ENCODE measurements at regions not wholly inside any gene's neighbourhood (a gene's known extent, or its start where the extent isn't known, plus 50 kb on each side); places are given as distances from the start of the nearest gene placed in this dataset.
A peak's percentile ranks its signal among the peaks of the same experiment; 100 is the strongest.

GRCh38 chr12:5213336-5213735 lies 169.7 kb downstream of the KCNA5 start:
- no peak for DNase-seq
- intact Hi-C loops (cut with DNase I), result no loop called here

GRCh38 chr12:5213990-5214389 lies 170.3 kb downstream of the KCNA5 start:
- DNase-seq (no peak), ATAC-seq (ENCODE audit: poor library complexity) (no peak)
- intact Hi-C loops (cut with DNase I), result no loop called here

More at GRCh38 chr12:5213336-5213735, 169.7 kb downstream of the KCNA5 start:
- no peak for ATAC-seq (ENCODE audit: poor library complexity)

- ATAC-seq (ENCODE audit: poor library complexity) (no peak), DNase-seq (no peak)
- intact Hi-C loops (cut with DNase I), result no loop called here
Observed at GRCh38 chr12:5217936-5218335, 174.3 kb downstream of the KCNA5 start.

- intact Hi-C loops (cut with DNase I), result no loop called here
- ATAC-seq (ENCODE audit: poor library complexity) (no peak), DNase-seq (no peak)
Observed at GRCh38 chr12:5220099-5220498, 176.4 kb downstream of the KCNA5 start.

- intact Hi-C loops (cut with DNase I), result no loop called here
- ATAC-seq (ENCODE audit: poor library complexity) (no peak), DNase-seq (no peak)
Observed at GRCh38 chr12:5220835-5221234, 177.2 kb downstream of the KCNA5 start.

- DNase-seq (no peak), ATAC-seq (ENCODE audit: poor library complexity) (no peak)
- intact Hi-C loops (cut with DNase I), result no loop called here
Observed at GRCh38 chr12:5222011-5222461, 178.4 kb downstream of the KCNA5 start.

GRCh38 chr12:5222729-5223128 lies 179.1 kb downstream of the KCNA5 start:
- no peak for DNase-seq
- intact Hi-C loops (cut with DNase I), result no loop called here
- ATAC-seq (ENCODE audit: poor library complexity), result no peak

- no peak for ATAC-seq (ENCODE audit: poor library complexity)
- DNase-seq, result no peak
Observed at GRCh38 chr12:5223881-5224280, 180.2 kb downstream of the KCNA5 start.

GRCh38 chr12:5226581-5226980 lies 182.9 kb downstream of the KCNA5 start:
- ATAC-seq (ENCODE audit: poor library complexity) (no peak), DNase-seq (no peak)
- intact Hi-C loops (cut with DNase I), result no loop called here

More at GRCh38 chr12:5223881-5224280, 180.2 kb downstream of the KCNA5 start:
- intact Hi-C loops (cut with DNase I), result no loop called here

GRCh38 chr12:5227708-5228373 lies 184.2 kb downstream of the KCNA5 start:
- intact Hi-C loops (cut with DNase I), result no loop called here
- no peak for ATAC-seq (ENCODE audit: poor library complexity)
- no peak for DNase-seq

- intact Hi-C loops (cut with DNase I), result no loop called here
- DNase-seq (no peak), ATAC-seq (ENCODE audit: poor library complexity) (no peak)
Observed at GRCh38 chr12:5230156-5230555, 186.5 kb downstream of the KCNA5 start.

- intact Hi-C loops (cut with DNase I), result no loop called here
- DNase-seq, result no peak
- ATAC-seq (ENCODE audit: poor library complexity), result no peak
Observed at GRCh38 chr12:5230861-5231260, 187.2 kb downstream of the KCNA5 start.

GRCh38 chr12:5232291-5232690 lies 188.6 kb downstream of the KCNA5 start:
- intact Hi-C loops (cut with DNase I), result no loop called here
- DNase-seq, result no peak
- ATAC-seq (ENCODE audit: poor library complexity), result no peak

- intact Hi-C loops (cut with DNase I), result no loop called here
- ATAC-seq (ENCODE audit: poor library complexity) (no peak), DNase-seq (no peak)
Observed at GRCh38 chr12:5232826-5233500, 189.3 kb downstream of the KCNA5 start.

GRCh38 chr12:5236022-5236640 lies 192.5 kb downstream of the KCNA5 start:
- DNase-seq, result no peak
- intact Hi-C loops (cut with DNase I), result no loop called here
- no peak for ATAC-seq (ENCODE audit: poor library complexity)

- ATAC-seq (ENCODE audit: poor library complexity), result no peak
- intact Hi-C loops (cut with DNase I), result no loop called here
- no peak for DNase-seq
Observed at GRCh38 chr12:5242440-5242839, 189.5 kb upstream of the NTF3 start.

GRCh38 chr12:5243014-5243413 lies 188.9 kb upstream of the NTF3 start:
- ATAC-seq (ENCODE audit: poor library complexity), result peak; percentile 66
- intact Hi-C loops (cut with DNase I), result no loop called here
- no peak for DNase-seq

GRCh38 chr12:5244513-5244972 lies 187.4 kb upstream of the NTF3 start:
- intact Hi-C loops (cut with DNase I), result no loop called here
- DNase-seq, result no peak
- ATAC-seq (ENCODE audit: poor library complexity), result peak; percentile 75

- intact Hi-C loops (cut with DNase I), result no loop called here
- DNase-seq (no peak), ATAC-seq (ENCODE audit: poor library complexity) (no peak)
Observed at GRCh38 chr12:5246196-5246595, 185.7 kb upstream of the NTF3 start.

- ATAC-seq (ENCODE audit: poor library complexity), result no peak
- intact Hi-C loops (cut with DNase I), result no loop called here
Observed at GRCh38 chr12:5247144-5247543, 184.8 kb upstream of the NTF3 start.

More at GRCh38 chr12:5247144-5247543, 184.8 kb upstream of the NTF3 start:
- DNase-seq, result no peak
